ENCODE measurements at regions not wholly inside any gene's neighbourhood (a gene's known extent, or its start where the extent isn't known, plus 50 kb on each side); places are given as distances from the start of the nearest gene placed in this dataset.
A peak's percentile ranks its signal among the peaks of the same experiment; 100 is the strongest.

- no peak overlapping the region for H3K27ac Mint-ChIP-seq
- Histone ChIP-seq H3K9ac (ENCODE audit: extremely low read depth, low read length, poor library complexity, severe bottlenecking) (no peak overlapping the region), H3K4me3 (ENCODE audit: low read length) (no peak overlapping the region), H3K27ac (ENCODE audit: low read depth, low read length) (no peak overlapping the region), H3K4me1 (ENCODE audit: control insufficient read depth, insufficient read depth, low read length) (no peaks in the 10 kb centered on the region), H3K27me3 (ENCODE audit: control insufficient read depth, insufficient read depth, low read length, poor library complexity, severe bottlenecking) (no peaks in the 10 kb centered on the region), H3K36me3 (ENCODE audit: control insufficient read depth, insufficient read depth, low read length) (no peaks in the 10 kb centered on the region), H3K9me3 (ENCODE audit: control insufficient read depth, low read length) (no peaks in the 10 kb centered on the region)
- no peak for DNase-seq
- no peaks in the 10 kb centered on the region for H3K9me3 Mint-ChIP-seq
- H3K4me3 Mint-ChIP-seq: no peak overlapping the region
- WGBS, 2 experiments (ENCODE audit: insufficient coverage in 1 of 2, insufficient read length in 1 of 2): 92 to 100% methylated on average over 1 of the region's 2 CpGs
- no peaks in the 10 kb centered on the region for H3K27me3 Mint-ChIP-seq (ENCODE audit: insufficient read depth)
- no peaks in the 10 kb centered on the region for H3K4me1 Mint-ChIP-seq
- H3K36me3 Mint-ChIP-seq (ENCODE audit: low read depth): no peaks in the 10 kb centered on the region
- TF ChIP-seq CTCF (conservative IDR thresholded peaks at IDR 0.05): no peak
These were observed 302.6 kb downstream of the TDRD3 start for GRCh38 chr13:60699636-60700035.

GRCh38 chr13:60696602-60697001 lies 299.6 kb downstream of the TDRD3 start:
- no peaks in the 10 kb centered on the region for H3K36me3 ChIP-seq (ENCODE audit: control insufficient read depth, insufficient read depth, low read length)
- H3K27me3 Mint-ChIP-seq (ENCODE audit: insufficient read depth): no peaks in the 10 kb centered on the region
- no peaks in the 10 kb centered on the region for H3K9me3 ChIP-seq (ENCODE audit: control insufficient read depth, low read length)
- H3K9ac ChIP-seq (ENCODE audit: extremely low read depth, low read length, poor library complexity, severe bottlenecking): no peak overlapping the region
- 58 to 65% methylated on average over 5 to 6 of the region's 6 CpGs for WGBS, 2 experiments (ENCODE audit: insufficient coverage in 1 of 2, insufficient read length in 1 of 2)
- no peaks in the 10 kb centered on the region for H3K27me3 ChIP-seq (ENCODE audit: control insufficient read depth, insufficient read depth, low read length, poor library complexity, severe bottlenecking)
- no peaks in the 10 kb centered on the region for H3K4me1 ChIP-seq (ENCODE audit: control insufficient read depth, insufficient read depth, low read length)
- H3K4me3 Mint-ChIP-seq: no peak overlapping the region
- no peak overlapping the region for H3K4me3 ChIP-seq (ENCODE audit: low read length)
- no peaks in the 10 kb centered on the region for H3K4me1 Mint-ChIP-seq
- no peaks in the 10 kb centered on the region for H3K36me3 Mint-ChIP-seq (ENCODE audit: low read depth)
- peak overlapping the region; percentile 39 for H3K27ac ChIP-seq (ENCODE audit: low read depth, low read length)
- no peak for TF ChIP-seq CTCF (conservative IDR thresholded peaks at IDR 0.05)
- H3K9me3 Mint-ChIP-seq: no peaks in the 10 kb centered on the region
- no peak overlapping the region for H3K27ac Mint-ChIP-seq
- DNase-seq: no peak

DNA sequence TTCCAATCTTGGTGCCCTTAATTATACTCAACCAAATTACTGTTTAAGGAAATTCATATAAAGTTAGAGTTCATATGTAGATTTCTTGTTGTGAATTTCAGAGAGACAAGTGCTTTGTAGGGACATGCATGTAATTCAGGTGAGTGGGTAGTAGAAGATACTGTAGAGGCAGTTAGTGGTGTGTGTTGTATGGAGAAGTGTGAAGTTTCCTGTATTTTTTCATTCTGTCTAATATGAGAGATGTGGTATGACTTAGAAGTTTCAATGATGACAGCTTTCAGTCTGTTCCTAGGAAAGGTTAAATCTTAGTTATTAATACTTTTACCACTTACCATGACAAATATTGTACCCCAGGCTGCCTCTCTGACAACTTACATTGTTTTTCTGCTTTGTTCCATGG lies 294.2 kb downstream of the TDRD3 start:
- Histone ChIP-seq H3K9me3 (ENCODE audit: control insufficient read depth, low read length) (no peaks in the 10 kb centered on the region), H3K4me3 (ENCODE audit: low read length) (no peak overlapping the region), H3K9ac (ENCODE audit: extremely low read depth, low read length, poor library complexity, severe bottlenecking) (no peak overlapping the region), H3K27me3 (ENCODE audit: control insufficient read depth, insufficient read depth, low read length, poor library complexity, severe bottlenecking) (no peaks in the 10 kb centered on the region), H3K27ac (ENCODE audit: low read depth, low read length) (no peak overlapping the region), H3K4me1 (ENCODE audit: control insufficient read depth, insufficient read depth, low read length) (no peaks in the 10 kb centered on the region), H3K36me3 (ENCODE audit: control insufficient read depth, insufficient read depth, low read length) (no peaks in the 10 kb centered on the region)
- DNase-seq: no peak
- no peaks in the 10 kb centered on the region for H3K9me3 Mint-ChIP-seq
- TF ChIP-seq CTCF (conservative IDR thresholded peaks at IDR 0.05): no peak
- H3K4me1 Mint-ChIP-seq: no peaks in the 10 kb centered on the region
- no peaks in the 10 kb centered on the region for H3K27me3 Mint-ChIP-seq (ENCODE audit: insufficient read depth)
- no peak overlapping the region for H3K27ac Mint-ChIP-seq
- H3K36me3 Mint-ChIP-seq (ENCODE audit: low read depth): no peaks in the 10 kb centered on the region
- no peak overlapping the region for H3K4me3 Mint-ChIP-seq

Measured in endodermal cell (in vitro differentiated cells).